GM12878 (cell line): ENCODE measurements at regions not wholly inside any gene's neighbourhood (a gene's known extent, or its start where the extent isn't known, plus 50 kb on each side); places are given as distances from the start of the nearest gene placed in this dataset.
A peak's percentile ranks its signal among the peaks of the same experiment; 100 is the strongest.

Experiments
- ATAC-seq: fragments of 200-7000 bp; cut with Tn5 transposase; 3 replicates; pipeline ENCODE4 v1.9.1; 2020; ENCODE audit warnings: mild to moderate bottlenecking, moderate library complexity
- BruUV-seq: library from RNA; stranded (reverse); fragments of 400-500 nt; replicated peaks from 2 replicates; lab custom pipeline; 2021; lab: Mats Ljungman, UMichigan
- CTCF ChIA-PET: fragments of 300-600 bp; sonication (Branson Sonifier 250); formaldehyde crosslinking; extraction: SDS; loops from one replicate; lab custom pipeline; 2021; ENCODE audit warnings: inconsistent platforms; lab: Yijun Ruan, JAX
- POLR2A ChIA-PET: fragments of 350-600 bp; formaldehyde crosslinking; extraction: SDS; loops from one replicate; lab custom pipeline; 2021; ENCODE audit warnings: inconsistent platforms; lab: Charles Lee
- RAD21 ChIA-PET: fragments of 300-600 bp; sonication (Branson Sonifier 250); formaldehyde crosslinking; loops from one replicate; lab custom pipeline; 2023; ENCODE audit warnings: antibody characterized with exemption; ENCODE audit not compliant: unreplicated experiment; lab: Charles Lee
- SMC1A ChIA-PET: fragments of 300-600 bp; sonication (Branson Sonifier 250); formaldehyde crosslinking; loops from one replicate; lab custom pipeline; 2023; ENCODE audit not compliant: unreplicated experiment, uncharacterized antibody; lab: Charles Lee
- DNase-seq: peaks from one replicate; pipeline ENCODE4 v3.0.0-alpha.2; 2011; ENCODE audit warnings: low read depth, low spot score
- FAIRE-seq: peaks from 3 replicates; lab custom pipeline; 2011; peaks lifted over from hg19 to GRCh38; lab: Jason Lieb, UNC
- H2AFZ ChIP-seq: 2 replicates; pipeline ENCODE4 v1.6.0; 2011; ENCODE audit warnings: low read depth, low read length, control low read depth; ENCODE audit not compliant: control insufficient read depth
- H3K27ac ChIP-seq: 2 replicates; pipeline ENCODE4 v1.5.1; 2011; ENCODE audit warnings: control low read depth; ENCODE audit not compliant: control insufficient read depth, insufficient read depth
- H3K27me3 ChIP-seq, 2 experiments: replicated peaks in 1 of 2; 2 replicates each; pipeline versions ENCODE4 v1.6.0 to v1.6.1; 2011; ENCODE audit warnings: low read length in 1 of 2; ENCODE audit not compliant: control insufficient read depth in 2 of 2, insufficient read depth in 2 of 2
- H3K36me3 ChIP-seq, 2 experiments: 2 replicates each; pipeline ENCODE4 v1.5.1; 2011; ENCODE audit warnings: low read length in 1 of 2; ENCODE audit not compliant: control insufficient read depth in 2 of 2, insufficient read depth in 2 of 2
- H3K4me1 ChIP-seq: 2 replicates; pipeline ENCODE4 v1.6.1; 2011; ENCODE audit warnings: mild to moderate bottlenecking, low read length, moderate library complexity, mixed read lengths; ENCODE audit not compliant: control insufficient read depth, insufficient read depth
- H3K4me2 ChIP-seq: 2 replicates; pipeline ENCODE4 v1.6.0; 2011; ENCODE audit warnings: control low read depth; ENCODE audit not compliant: control insufficient read depth, insufficient read depth
- H3K4me3 ChIP-seq: fragments of 200-600 bp; sonication (generic); 2 replicates; pipeline ENCODE4 v1.5.1; 2016
- H3K79me2 ChIP-seq: 2 replicates; pipeline ENCODE4 v1.6.0; 2011; ENCODE audit warnings: low read length; ENCODE audit not compliant: control insufficient read depth, insufficient read depth
- H3K9ac ChIP-seq: 2 replicates; pipeline ENCODE4 v1.8.0; 2011; ENCODE audit warnings: low read length, control low read depth, mixed read lengths; ENCODE audit not compliant: control insufficient read depth, insufficient read depth
- H3K9me3 ChIP-seq: replicated peaks from 3 replicates; pipeline ENCODE4 v1.5.1; 2011; ENCODE audit warnings: mild to moderate bottlenecking, low read length; ENCODE audit not compliant: control insufficient read depth, insufficient read depth
- H4K20me1 ChIP-seq: 2 replicates; pipeline ENCODE4 v1.6.0; 2011; ENCODE audit not compliant: control insufficient read depth, insufficient read depth
- ASH2L ChIP-seq: fragments of 300-600, 200-600 bp; sonication (generic); IDR thresholded peaks from 2 replicates; pipeline ENCODE4 v1.6.1; 2017; ENCODE audit warnings: low read depth, mild to moderate bottlenecking, borderline replicate concordance
- BMI1 ChIP-seq: fragments of 450-650 bp; IDR thresholded peaks from 2 replicates; pipeline ENCODE4 v1.6.1; 2016; ENCODE audit warnings: mild to moderate bottlenecking, moderate library complexity, borderline replicate concordance
- CREM ChIP-seq: IDR thresholded peaks from 2 replicates; pipeline ENCODE4 v1.6.1; 2014; ENCODE audit warnings: antibody characterized with exemption, low read depth
- EZH2 ChIP-seq: IDR thresholded peaks from 2 replicates; pipeline ENCODE4 v1.6.1; 2012; ENCODE audit warnings: low read depth, mild to moderate bottlenecking, control low read depth, inconsistent platforms, low read length, borderline replicate concordance; ENCODE audit not compliant: control insufficient read depth
- FOS ChIP-seq: IDR thresholded peaks from 3 replicates; pipeline ENCODE4 v1.6.1; 2011; ENCODE audit warnings: borderline replicate concordance; ENCODE audit not compliant: insufficient read length; ENCODE audit errors: extremely low read depth
- SREBF2 ChIP-seq: IDR thresholded peaks from 2 replicates; pipeline ENCODE4 v1.6.1; 2012; ENCODE audit warnings: mild to moderate bottlenecking, low read length
- TCF7 ChIP-seq: IDR thresholded peaks from 2 replicates; pipeline ENCODE4 v1.6.1; 2014; ENCODE audit warnings: antibody characterized with exemption, borderline replicate concordance
- WGBS: methylation state at CpG from one replicate; pipeline ENCODE4 v1.1.6; 2016; ENCODE audit warnings: low lambda C conversion rate; ENCODE audit not compliant: insufficient replicate concordance, insufficient coverage; ENCODE audit errors: missing lambda C conversion rate; 5-methylcytosine and 5-hydroxymethylcytosine counted together
- in situ Hi-C: fragments of 300-500 bp; cut with MboI; formaldehyde crosslinking; loops from 9 replicates; pipeline ENCODE4 v1.14.3; 2018; ENCODE audit warnings: mixed read lengths
- intact Hi-C: fragments of 100-400 bp; cut with micrococcal nuclease; formaldehyde crosslinking; loops from one replicate; pipeline ENCODE4 v1.14.2; 2022; ENCODE audit not compliant: unreplicated experiment
- TF ChIP-seq, protein P1 (sequence below): IDR thresholded peaks from 2 replicates; pipeline ENCODE4 v1.6.1; 2011; ENCODE audit warnings: mild to moderate bottlenecking, low read depth, low read length, moderate library complexity; ENCODE audit not compliant: insufficient replicate concordance
- TF ChIP-seq, protein P2 (sequence below): IDR thresholded peaks from 2 replicates; pipeline ENCODE4 v1.6.1; 2012; ENCODE audit warnings: low read depth, low read length, improper control_type of control experiment
- TF ChIP-seq, protein P3 (sequence below), 3 experiments: IDR thresholded peaks in 2 of 3; conservative IDR thresholded peaks in 1 of 3; 2 replicates each; pipeline ENCODE4 v1.5.1; 2011; ENCODE audit warnings: low read depth in 3 of 3, low read length in 3 of 3, mild to moderate bottlenecking in 3 of 3, control low read depth in 2 of 3, moderate library complexity in 2 of 3, inconsistent platforms in 1 of 3, mixed read lengths in 1 of 3; ENCODE audit not compliant: control insufficient read depth in 2 of 3, insufficient read depth in 1 of 3; ENCODE audit errors: extremely low read depth in 1 of 3
- TF ChIP-seq, protein P4 (sequence below): fragments of 450-650 bp; IDR thresholded peaks from 2 replicates; pipeline ENCODE4 v1.6.1; 2017; ENCODE audit warnings: borderline replicate concordance
- TF ChIP-seq, protein P5 (sequence below): IDR thresholded peaks from 2 replicates; pipeline ENCODE4 v1.6.1; 2012; ENCODE audit warnings: improper control_type of control experiment, low read depth, low read length; ENCODE audit not compliant: insufficient replicate concordance

DNA sequence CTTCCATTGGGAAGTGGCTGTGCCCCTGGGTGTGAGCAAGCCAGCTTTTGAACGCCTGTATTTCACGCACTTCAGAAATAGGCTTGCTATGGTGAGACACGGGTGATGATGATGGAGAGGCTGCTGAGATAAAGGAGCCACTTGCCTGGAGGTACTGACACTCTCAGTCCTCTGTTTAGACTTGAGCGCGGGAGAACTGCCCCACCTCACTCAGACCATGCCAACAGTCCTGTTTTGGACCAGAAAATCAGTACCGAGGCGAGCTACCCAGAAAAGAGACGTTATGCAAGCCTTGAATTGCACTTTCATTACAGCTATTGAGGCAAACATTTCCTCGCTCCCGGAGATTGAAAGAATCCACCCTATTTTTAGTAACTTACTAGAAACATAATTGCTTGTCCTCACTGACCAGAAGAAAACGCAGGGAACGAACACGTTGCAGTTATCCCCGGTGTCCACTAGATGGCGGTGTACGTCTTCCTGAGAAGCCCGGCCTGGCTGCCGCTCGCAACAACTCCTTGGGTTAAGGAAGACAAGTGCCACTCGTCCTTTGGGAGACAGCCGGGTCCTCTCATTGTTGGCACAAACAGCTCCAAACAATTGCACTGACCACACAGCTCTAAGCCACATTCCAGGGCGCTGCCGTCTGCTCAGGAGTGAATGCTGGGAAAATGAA is 142.4 kb downstream of the PSAT1 start:
- POLR2A ChIA-PET = no interaction called here
- SMC1A ChIA-PET = interaction anchor here (0.6 kb wide), 1 partner anchor 1129 kb away, joined by 4 read pairs; no protein-coding TSS in a partner anchor
- no peak overlapping the region for H2AFZ ChIP-seq
- TF ChIP-seq SREBF2 (no peak), CREM (no peak), FOS (no peak), EZH2 (no peak), TCF7 (no peak), ASH2L (no peak), BMI1 (no peak)
- TF ChIP-seq, protein P1, sequence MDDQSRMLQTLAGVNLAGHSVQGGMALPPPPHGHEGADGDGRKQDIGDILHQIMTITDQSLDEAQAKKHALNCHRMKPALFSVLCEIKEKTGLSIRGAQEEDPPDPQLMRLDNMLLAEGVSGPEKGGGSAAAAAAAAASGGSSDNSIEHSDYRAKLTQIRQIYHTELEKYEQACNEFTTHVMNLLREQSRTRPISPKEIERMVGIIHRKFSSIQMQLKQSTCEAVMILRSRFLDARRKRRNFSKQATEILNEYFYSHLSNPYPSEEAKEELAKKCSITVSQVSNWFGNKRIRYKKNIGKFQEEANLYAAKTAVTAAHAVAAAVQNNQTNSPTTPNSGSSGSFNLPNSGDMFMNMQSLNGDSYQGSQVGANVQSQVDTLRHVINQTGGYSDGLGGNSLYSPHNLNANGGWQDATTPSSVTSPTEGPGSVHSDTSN = no peak
- TF ChIP-seq, protein P2, sequence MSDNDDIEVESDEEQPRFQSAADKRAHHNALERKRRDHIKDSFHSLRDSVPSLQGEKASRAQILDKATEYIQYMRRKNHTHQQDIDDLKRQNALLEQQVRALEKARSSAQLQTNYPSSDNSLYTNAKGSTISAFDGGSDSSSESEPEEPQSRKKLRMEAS = no peak
- TF ChIP-seq, protein P3, sequence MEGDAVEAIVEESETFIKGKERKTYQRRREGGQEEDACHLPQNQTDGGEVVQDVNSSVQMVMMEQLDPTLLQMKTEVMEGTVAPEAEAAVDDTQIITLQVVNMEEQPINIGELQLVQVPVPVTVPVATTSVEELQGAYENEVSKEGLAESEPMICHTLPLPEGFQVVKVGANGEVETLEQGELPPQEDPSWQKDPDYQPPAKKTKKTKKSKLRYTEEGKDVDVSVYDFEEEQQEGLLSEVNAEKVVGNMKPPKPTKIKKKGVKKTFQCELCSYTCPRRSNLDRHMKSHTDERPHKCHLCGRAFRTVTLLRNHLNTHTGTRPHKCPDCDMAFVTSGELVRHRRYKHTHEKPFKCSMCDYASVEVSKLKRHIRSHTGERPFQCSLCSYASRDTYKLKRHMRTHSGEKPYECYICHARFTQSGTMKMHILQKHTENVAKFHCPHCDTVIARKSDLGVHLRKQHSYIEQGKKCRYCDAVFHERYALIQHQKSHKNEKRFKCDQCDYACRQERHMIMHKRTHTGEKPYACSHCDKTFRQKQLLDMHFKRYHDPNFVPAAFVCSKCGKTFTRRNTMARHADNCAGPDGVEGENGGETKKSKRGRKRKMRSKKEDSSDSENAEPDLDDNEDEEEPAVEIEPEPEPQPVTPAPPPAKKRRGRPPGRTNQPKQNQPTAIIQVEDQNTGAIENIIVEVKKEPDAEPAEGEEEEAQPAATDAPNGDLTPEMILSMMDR (IDR thresholded peaks at IDR 0.05 in 2 of 3, conservative IDR thresholded peaks at IDR 0.05 in 1 of 3; ENCODE audit: control insufficient read depth in 2 of 3, extremely low read depth in 1 of 3, insufficient read depth in 1 of 3, low read depth in 3 of 3, low read length in 3 of 3) = peak; percentile 90 to 97 (median 94); a peak in 5 of 6 replicates
- TF ChIP-seq, protein P4, sequence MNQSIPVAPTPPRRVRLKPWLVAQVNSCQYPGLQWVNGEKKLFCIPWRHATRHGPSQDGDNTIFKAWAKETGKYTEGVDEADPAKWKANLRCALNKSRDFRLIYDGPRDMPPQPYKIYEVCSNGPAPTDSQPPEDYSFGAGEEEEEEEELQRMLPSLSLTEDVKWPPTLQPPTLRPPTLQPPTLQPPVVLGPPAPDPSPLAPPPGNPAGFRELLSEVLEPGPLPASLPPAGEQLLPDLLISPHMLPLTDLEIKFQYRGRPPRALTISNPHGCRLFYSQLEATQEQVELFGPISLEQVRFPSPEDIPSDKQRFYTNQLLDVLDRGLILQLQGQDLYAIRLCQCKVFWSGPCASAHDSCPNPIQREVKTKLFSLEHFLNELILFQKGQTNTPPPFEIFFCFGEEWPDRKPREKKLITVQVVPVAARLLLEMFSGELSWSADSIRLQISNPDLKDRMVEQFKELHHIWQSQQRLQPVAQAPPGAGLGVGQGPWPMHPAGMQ = no peak
- TF ChIP-seq, protein P5, sequence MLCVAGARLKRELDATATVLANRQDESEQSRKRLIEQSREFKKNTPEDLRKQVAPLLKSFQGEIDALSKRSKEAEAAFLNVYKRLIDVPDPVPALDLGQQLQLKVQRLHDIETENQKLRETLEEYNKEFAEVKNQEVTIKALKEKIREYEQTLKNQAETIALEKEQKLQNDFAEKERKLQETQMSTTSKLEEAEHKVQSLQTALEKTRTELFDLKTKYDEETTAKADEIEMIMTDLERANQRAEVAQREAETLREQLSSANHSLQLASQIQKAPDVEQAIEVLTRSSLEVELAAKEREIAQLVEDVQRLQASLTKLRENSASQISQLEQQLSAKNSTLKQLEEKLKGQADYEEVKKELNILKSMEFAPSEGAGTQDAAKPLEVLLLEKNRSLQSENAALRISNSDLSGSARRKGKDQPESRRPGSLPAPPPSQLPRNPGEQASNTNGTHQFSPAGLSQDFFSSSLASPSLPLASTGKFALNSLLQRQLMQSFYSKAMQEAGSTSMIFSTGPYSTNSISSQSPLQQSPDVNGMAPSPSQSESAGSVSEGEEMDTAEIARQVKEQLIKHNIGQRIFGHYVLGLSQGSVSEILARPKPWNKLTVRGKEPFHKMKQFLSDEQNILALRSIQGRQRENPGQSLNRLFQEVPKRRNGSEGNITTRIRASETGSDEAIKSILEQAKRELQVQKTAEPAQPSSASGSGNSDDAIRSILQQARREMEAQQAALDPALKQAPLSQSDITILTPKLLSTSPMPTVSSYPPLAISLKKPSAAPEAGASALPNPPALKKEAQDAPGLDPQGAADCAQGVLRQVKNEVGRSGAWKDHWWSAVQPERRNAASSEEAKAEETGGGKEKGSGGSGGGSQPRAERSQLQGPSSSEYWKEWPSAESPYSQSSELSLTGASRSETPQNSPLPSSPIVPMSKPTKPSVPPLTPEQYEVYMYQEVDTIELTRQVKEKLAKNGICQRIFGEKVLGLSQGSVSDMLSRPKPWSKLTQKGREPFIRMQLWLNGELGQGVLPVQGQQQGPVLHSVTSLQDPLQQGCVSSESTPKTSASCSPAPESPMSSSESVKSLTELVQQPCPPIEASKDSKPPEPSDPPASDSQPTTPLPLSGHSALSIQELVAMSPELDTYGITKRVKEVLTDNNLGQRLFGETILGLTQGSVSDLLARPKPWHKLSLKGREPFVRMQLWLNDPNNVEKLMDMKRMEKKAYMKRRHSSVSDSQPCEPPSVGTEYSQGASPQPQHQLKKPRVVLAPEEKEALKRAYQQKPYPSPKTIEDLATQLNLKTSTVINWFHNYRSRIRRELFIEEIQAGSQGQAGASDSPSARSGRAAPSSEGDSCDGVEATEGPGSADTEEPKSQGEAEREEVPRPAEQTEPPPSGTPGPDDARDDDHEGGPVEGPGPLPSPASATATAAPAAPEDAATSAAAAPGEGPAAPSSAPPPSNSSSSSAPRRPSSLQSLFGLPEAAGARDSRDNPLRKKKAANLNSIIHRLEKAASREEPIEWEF = no peak

More for the DNA sequence above, 142.4 kb downstream of the PSAT1 start:
- H3K79me2 ChIP-seq = no peaks in the 10 kb centered on the region
- H3K4me2 ChIP-seq = no peak overlapping the region
- H3K4me3 ChIP-seq = no peak overlapping the region
- no peaks in the 10 kb centered on the region for H3K9me3 ChIP-seq
- no peaks in the 10 kb centered on the region for H4K20me1 ChIP-seq
- DNase-seq = peak; percentile 7
- H3K4me1 ChIP-seq = no peaks in the 10 kb centered on the region
- H3K27me3 ChIP-seq = peaks cover 0 to 4% of the 10 kb centered on the region in 2 experiments; a peak in 3 of 4 replicates
- FAIRE-seq = peak; percentile 98
- ATAC-seq = peak; percentile 91
- in situ Hi-C loops = no loop called here
- no peaks in the 10 kb centered on the region for H3K36me3 ChIP-seq
- 7% methylated on average over 23 of the region's 23 CpGs for WGBS
- ChIA-PET CTCF (interaction anchor here (0.7 to 3.3 kb wide), 13 partner anchors 9 to 1514 kb away, joined by 3 to 20 read pairs (median 4); no protein-coding TSS in a partner anchor), RAD21 (no interaction called here)
- intact Hi-C loops = loop anchor here (10.0 kb wide), 2 partner anchors 165 to 1735 kb away; no protein-coding TSS in a partner anchor
- no peak overlapping the region for H3K27ac ChIP-seq
- no peak overlapping the region for H3K9ac ChIP-seq
- no TSS peak for BruUV-seq
